Retinal pigment epithelial cell (primary cell): ENCODE measurements at regions not wholly inside any gene's neighbourhood (a gene's known extent, or its start where the extent isn't known, plus 50 kb on each side); places are given as distances from the start of the nearest gene placed in this dataset.

Source experiments
- DNase-seq: peaks from one replicate; pipeline ENCODE4 v3.0.0-alpha.2; 2010; ENCODE audit warnings: low read depth
- H3K4me3 ChIP-seq: 2 replicates; pipeline ENCODE4 v1.5.1; 2011; ENCODE audit warnings: mild to moderate bottlenecking, low read length, control low read depth, moderate library complexity
- CTCF ChIP-seq: conservative IDR thresholded peaks from 2 replicates; pipeline ENCODE4 v1.5.1; 2011; ENCODE audit warnings: low read depth, low read length, control low read depth, inconsistent platforms

- no peak overlapping the region for H3K4me3 ChIP-seq
- peak; percentile 29 for TF ChIP-seq CTCF
- DNase-seq: no peak
Measured at GRCh38 chr6:104003803-104004516, 855.8 kb downstream of the HACE1 start.

DNA sequence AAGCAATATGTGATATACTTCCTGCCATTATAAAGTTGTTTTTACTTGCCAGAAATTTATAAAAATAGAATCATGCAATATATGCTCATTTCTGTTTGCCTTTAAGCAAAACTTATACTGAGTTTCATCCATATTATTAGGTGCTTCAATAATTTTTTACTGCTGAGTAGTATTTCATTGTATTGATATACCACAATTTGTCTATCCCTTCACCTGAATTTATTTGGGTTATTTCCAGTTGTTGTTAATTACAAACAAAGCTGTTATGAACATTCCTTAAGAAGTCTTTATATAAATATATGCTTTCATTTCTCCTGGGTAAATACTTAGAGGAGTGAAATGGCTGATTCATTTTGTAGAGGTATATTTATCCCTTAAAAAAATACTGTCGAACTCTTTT is 864.1 kb downstream of the HACE1 start:
- no peak overlapping the region for H3K4me3 ChIP-seq
- DNase-seq: no peak
- no peak for TF ChIP-seq CTCF

- no peak overlapping the region for H3K4me3 ChIP-seq
- DNase-seq: no peak
- TF ChIP-seq CTCF: no peak
Measured at GRCh38 chr6:103983860-103984259, 875.9 kb downstream of the HACE1 start.

DNA sequence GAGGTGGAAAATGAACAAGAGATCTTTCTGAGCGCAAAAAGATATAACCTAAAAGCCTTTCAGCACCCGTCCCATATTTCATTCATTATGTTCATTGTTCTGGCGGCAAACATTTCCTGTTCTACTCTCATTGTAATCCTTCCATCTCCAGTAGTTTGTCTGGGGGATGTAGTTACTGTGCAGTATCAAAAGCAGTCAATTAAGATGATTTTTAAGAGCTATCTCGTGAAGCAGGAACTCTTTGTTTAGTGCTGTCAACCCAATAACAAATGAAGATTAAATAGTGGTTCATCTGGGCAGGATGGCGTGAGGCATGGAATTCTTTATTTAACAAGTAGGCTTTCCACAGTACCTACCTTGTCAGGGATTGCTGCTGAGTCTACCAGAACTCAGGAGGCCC is 876.7 kb downstream of the HACE1 start:
- TF ChIP-seq CTCF: no peak
- no peak overlapping the region for H3K4me3 ChIP-seq
- no peak for DNase-seq

DNA sequence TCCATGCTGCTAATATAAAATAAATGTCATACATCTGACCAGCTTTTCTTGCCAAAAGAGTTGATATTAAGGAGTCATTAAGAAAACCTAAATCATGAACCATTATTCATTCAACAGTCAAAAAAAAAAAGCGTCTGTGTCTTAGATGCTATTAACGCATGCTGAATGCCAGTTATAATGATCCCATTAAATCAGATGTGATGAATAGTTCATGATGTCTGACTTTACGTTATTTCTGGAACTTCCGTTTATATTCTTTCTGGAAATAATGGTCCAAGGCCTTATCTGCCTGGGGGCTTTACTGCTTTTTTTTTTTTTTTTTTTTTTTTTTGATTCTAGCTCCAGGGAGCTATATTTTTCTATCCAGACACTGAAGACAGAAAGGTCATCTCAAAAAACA is 877.1 kb downstream of the HACE1 start:
- no peak for TF ChIP-seq CTCF
- no peak for DNase-seq
- H3K4me3 ChIP-seq: no peak overlapping the region

- no peak for TF ChIP-seq CTCF
- DNase-seq: no peak
- H3K4me3 ChIP-seq: no peak overlapping the region
Measured at GRCh38 chr6:103979308-103979707, 880.4 kb downstream of the HACE1 start.

- TF ChIP-seq CTCF: no peak
- no peak for DNase-seq
- H3K4me3 ChIP-seq: no peak overlapping the region
Measured at GRCh38 chr6:103937389-103937788, 922.3 kb downstream of the HACE1 start.
